Liver (tissue), 8 donors: ENCODE measurements at regions not wholly inside any gene's neighbourhood (a gene's known extent, or its start where the extent isn't known, plus 50 kb on each side); places are given as distances from the start of the nearest gene placed in this dataset.

ENCODE experiments used
- DNase-seq: peaks from one replicate; pipeline ENCODE4 v3.0.0-alpha.2; 2017; ENCODE audit warnings: low spot score
- H3K27ac ChIP-seq, 2 donors: one replicate each; pipeline ENCODE4 v1.7.0; 2013; ENCODE audit warnings: inconsistent platforms in 2 of 2, low read length in 2 of 2, control low read depth in 1 of 2, low read depth in 1 of 2, mild to moderate bottlenecking in 1 of 2
- H3K27me3 ChIP-seq, 4 donors: one replicate each; pipeline versions ENCODE4 v1.6.1 to v1.7.0; 2013; ENCODE audit warnings: low read length in 3 of 4, inconsistent platforms in 1 of 4, mild to moderate bottlenecking in 1 of 4, moderate library complexity in 1 of 4; ENCODE audit not compliant: control insufficient read depth in 4 of 4, insufficient read depth in 4 of 4
- H3K36me3 ChIP-seq, 4 donors: one replicate each; pipeline versions ENCODE4 v1.6.1 to v1.7.0; 2013; ENCODE audit warnings: low read length in 3 of 4, mild to moderate bottlenecking in 3 of 4, low read depth in 1 of 4, moderate library complexity in 1 of 4; ENCODE audit not compliant: control insufficient read depth in 4 of 4, insufficient read depth in 3 of 4
- H3K4me1 ChIP-seq, 4 donors: one replicate each; pipeline versions ENCODE4 v1.6.1 to v1.7.0; 2013; ENCODE audit warnings: low read length in 3 of 4, mild to moderate bottlenecking in 3 of 4, moderate library complexity in 1 of 4; ENCODE audit not compliant: control insufficient read depth in 4 of 4, insufficient read depth in 4 of 4
- H3K4me3 ChIP-seq, 3 donors: one replicate each; pipeline versions ENCODE4 v1.6.1 to v1.7.0; 2013; ENCODE audit warnings: low read length in 3 of 3, control low read depth in 1 of 3, low read depth in 1 of 3, mild to moderate bottlenecking in 1 of 3
- H3K9ac ChIP-seq, 2 donors: one replicate each; pipeline ENCODE4 v1.7.0; 2013; ENCODE audit warnings: low read length in 2 of 2, mild to moderate bottlenecking in 2 of 2, moderate library complexity in 2 of 2, control low read depth in 1 of 2, low read depth in 1 of 2
- H3K9me3 ChIP-seq, 4 donors: one replicate each; pipeline versions ENCODE4 v1.6.1 to v1.7.0; 2013; ENCODE audit warnings: low read length in 3 of 4; ENCODE audit not compliant: control insufficient read depth in 4 of 4
- ATF3 ChIP-seq: IDR thresholded peaks from 2 replicates; pipeline ENCODE4 v1.6.1; 2016; ENCODE audit warnings: antibody characterized with exemption
- CTCF ChIP-seq: fragments of 150-350 bp; IDR thresholded peaks from 2 replicates; pipeline ENCODE4 v1.5.1; 2017; ENCODE audit warnings: improper control_type of control experiment, low read depth, low read length; ENCODE audit not compliant: missing input control
- EGR1 ChIP-seq, 2 donors: IDR thresholded peaks; 2 replicates each; pipeline ENCODE4 v1.6.1; 2016 to 2018; ENCODE audit warnings: antibody characterized with exemption in 2 of 2, low read depth in 2 of 2
- FOXA1 ChIP-seq: IDR thresholded peaks from 2 replicates; pipeline ENCODE4 v1.6.1; 2016; ENCODE audit warnings: antibody characterized with exemption
- FOXA2 ChIP-seq: IDR thresholded peaks from 2 replicates; pipeline ENCODE4 v1.6.1; 2016; ENCODE audit warnings: antibody characterized with exemption
- GABPA ChIP-seq, 2 donors: IDR thresholded peaks in 1 of 2; conservative IDR thresholded peaks in 1 of 2; 2 replicates each; pipeline ENCODE4 v1.6.1; 2016; ENCODE audit warnings: antibody characterized with exemption in 2 of 2, mild to moderate bottlenecking in 1 of 2, moderate library complexity in 1 of 2
- HNF4A ChIP-seq, 2 donors: conservative IDR thresholded peaks; 2 replicates each; pipeline ENCODE4 v1.6.1; 2016; ENCODE audit warnings: antibody characterized with exemption in 2 of 2, mild to moderate bottlenecking in 2 of 2
- HNF4G ChIP-seq: IDR thresholded peaks from 2 replicates; pipeline ENCODE4 v1.6.1; 2016; ENCODE audit warnings: antibody characterized with exemption
- JUND ChIP-seq, 2 donors: IDR thresholded peaks; 2 replicates each; pipeline ENCODE4 v1.6.1; 2016; ENCODE audit warnings: antibody characterized with exemption in 2 of 2
- MAX ChIP-seq: IDR thresholded peaks from 2 replicates; pipeline ENCODE4 v1.6.1; 2016; ENCODE audit warnings: antibody characterized with exemption
- NR2F2 ChIP-seq: IDR thresholded peaks from 2 replicates; pipeline ENCODE4 v1.6.1; 2016; ENCODE audit warnings: antibody characterized with exemption
- RAD21 ChIP-seq, 2 donors: IDR thresholded peaks; 2 replicates each; pipeline ENCODE4 v1.6.1; 2016; ENCODE audit warnings: antibody characterized with exemption in 2 of 2, mild to moderate bottlenecking in 2 of 2
- REST ChIP-seq: IDR thresholded peaks from 2 replicates; pipeline ENCODE4 v1.6.1; 2016; ENCODE audit warnings: antibody characterized with exemption, mild to moderate bottlenecking
- RXRA ChIP-seq, 2 donors: IDR thresholded peaks; 2 replicates each; pipeline ENCODE4 v1.6.1; 2017 to 2018; ENCODE audit warnings: antibody characterized with exemption in 2 of 2, mild to moderate bottlenecking in 1 of 2
- SP1 ChIP-seq: IDR thresholded peaks from 2 replicates; pipeline ENCODE4 v1.6.1; 2018; ENCODE audit warnings: antibody characterized with exemption, mild to moderate bottlenecking
- TAF1 ChIP-seq: conservative IDR thresholded peaks from 2 replicates; pipeline ENCODE4 v1.6.1; 2016; ENCODE audit warnings: antibody characterized with exemption, mild to moderate bottlenecking
- YY1 ChIP-seq: IDR thresholded peaks from 2 replicates; pipeline ENCODE4 v1.6.1; 2016; ENCODE audit warnings: antibody characterized with exemption, mild to moderate bottlenecking
- ZBTB33 ChIP-seq: IDR thresholded peaks from 2 replicates; pipeline ENCODE4 v1.6.1; 2016; ENCODE audit warnings: antibody characterized with exemption
- WGBS: extraction: QIAGEN DNeasy Blood & Tissue Kit; methylation state at CpG from one replicate; pipeline ENCODE4 v1.1.7; 2013; 5-methylcytosine and 5-hydroxymethylcytosine counted together
- donor health status: healthy.
- donor health status: healthy.
- donor health status: healthy.
- donor health status: healthy.
- donor health status: healthy.

- TF ChIP-seq REST = no peak
- TF ChIP-seq TAF1 = no peak
- no peak for TF ChIP-seq JUND (IDR thresholded peaks at IDR 0.05)
- no peak for TF ChIP-seq RXRA (IDR thresholded peaks at IDR 0.05)
These were observed 530.0 kb downstream of the BCL11B start (continued) for GRCh38 chr14:98742001-98742400.

GRCh38 chr14:98743536-98743935 is 528.5 kb downstream of the BCL11B start:
- DNase-seq = no peak
- TF ChIP-seq SP1 (no peak), TAF1 (no peak), RXRA (IDR thresholded peaks at IDR 0.05) (no peak), NR2F2 (no peak), FOXA1 (no peak)
- Histone ChIP-seq H3K9me3 (peaks cover 0 to 4% (median under 1%) of the 10 kb centered on the region in 4 donors), H3K4me3 (no peak overlapping the region), H3K36me3 (no peaks in the 10 kb centered on the region), H3K27ac (no peak overlapping the region), H3K9ac (no peak overlapping the region), H3K4me1 (no peaks in the 10 kb centered on the region), H3K27me3 (peaks cover 0 to under 1% (median 0%) of the 10 kb centered on the region in 4 donors)
- 74% methylated on average over 8 of the region's 8 CpGs for WGBS

- TF ChIP-seq MAX (no peak), JUND (IDR thresholded peaks at IDR 0.05) (no peak), REST (no peak), HNF4G (no peak), HNF4A (conservative IDR thresholded peaks at IDR 0.05) (no peak), ATF3 (no peak), FOXA1 (no peak), NR2F2 (no peak), RXRA (IDR thresholded peaks at IDR 0.05) (no peak), RAD21 (IDR thresholded peaks at IDR 0.05) (no peak), SP1 (no peak), ZBTB33 (no peak), FOXA2 (no peak), TAF1 (no peak), CTCF (no peak), GABPA (IDR thresholded peaks at IDR 0.05 in 1 of 2, conservative IDR thresholded peaks at IDR 0.05 in 1 of 2) (no peak), EGR1 (IDR thresholded peaks at IDR 0.05; ENCODE audit: low read depth in 2 of 2) (no peak), YY1 (no peak)
- H3K4me1 ChIP-seq = no peaks in the 10 kb centered on the region
- no peak for DNase-seq
These were observed 523.0 kb downstream of the BCL11B start for GRCh38 chr14:98748966-98749365.

More at GRCh38 chr14:98748966-98749365, 523.0 kb downstream of the BCL11B start:
- H3K36me3 ChIP-seq = no peaks in the 10 kb centered on the region
- H3K9ac ChIP-seq = no peak overlapping the region
- no peak overlapping the region for H3K4me3 ChIP-seq
- no peaks in the 10 kb centered on the region for H3K27me3 ChIP-seq
- H3K9me3 ChIP-seq = peaks cover 0 to 1% (median 0%) of the 10 kb centered on the region in 4 donors
- H3K27ac ChIP-seq = no peak overlapping the region
